ENCODE measurements at regions not wholly inside any gene's neighbourhood (a gene's known extent, or its start where the extent isn't known, plus 50 kb on each side); places are given as distances from the start of the nearest gene placed in this dataset.
"Not testable (repeated sequence)": the region's sequence is repeated elsewhere in the genome, so short reads cannot be mapped to it uniquely, and the experiment has no call there.

GRCh38 chr7:146057958-146058357 is 58.6 kb upstream of the CNTNAP2 start:
- DNase-seq = no peak

- no peak for DNase-seq
Observed at GRCh38 chr7:146054909-146055308, 61.7 kb upstream of the CNTNAP2 start.

GRCh38 chr7:146053492-146053891 is 63.1 kb upstream of the CNTNAP2 start:
- no peak for DNase-seq

GRCh38 chr7:146043310-146043709 is 73.3 kb upstream of the CNTNAP2 start:
- DNase-seq = not testable (repeated sequence)

- DNase-seq = no peak
Observed at GRCh38 chr7:146028251-146028750, 88.3 kb upstream of the CNTNAP2 start.

- DNase-seq = no peak
Observed at GRCh38 chr7:146027243-146027642, 89.4 kb upstream of the CNTNAP2 start.

- no peak for DNase-seq
Observed at GRCh38 chr7:146022776-146023175, 93.8 kb upstream of the CNTNAP2 start.

GRCh38 chr7:146019041-146020004 is 97.3 kb upstream of the CNTNAP2 start:
- DNase-seq = not testable (repeated sequence)

GRCh38 chr7:146017366-146017765 is 99.2 kb upstream of the CNTNAP2 start:
- DNase-seq = not testable (repeated sequence)

- DNase-seq = not testable (repeated sequence)
Observed at GRCh38 chr7:146014154-146014553, 102.4 kb upstream of the CNTNAP2 start.

- no peak for DNase-seq
Observed at GRCh38 chr7:146008293-146008692, 108.3 kb upstream of the CNTNAP2 start.

GRCh38 chr7:146004805-146005204 is 111.8 kb upstream of the CNTNAP2 start:
- no peak for DNase-seq

- DNase-seq = no peak
Observed at GRCh38 chr7:146002431-146003078, 114.0 kb upstream of the CNTNAP2 start.

- no peak for DNase-seq
Observed at GRCh38 chr7:146002008-146002407, 114.6 kb upstream of the CNTNAP2 start.

- no peak for DNase-seq
Observed at GRCh38 chr7:146000882-146001281, 115.7 kb upstream of the CNTNAP2 start.

GRCh38 chr7:145989469-145989868 is 127.1 kb upstream of the CNTNAP2 start:
- no peak for DNase-seq

GRCh38 chr7:145986248-145986874 is 130.2 kb upstream of the CNTNAP2 start:
- DNase-seq = no peak

- no peak for DNase-seq
Observed at GRCh38 chr7:145978769-145979168, 137.8 kb upstream of the CNTNAP2 start.

- no peak for DNase-seq
Observed at GRCh38 chr7:145959981-145960380, 156.6 kb upstream of the CNTNAP2 start.

GRCh38 chr7:145957160-145957890 is 159.3 kb upstream of the CNTNAP2 start:
- no peak for DNase-seq

GRCh38 chr7:145951566-145951965 is 165.0 kb upstream of the CNTNAP2 start:
- DNase-seq = no peak
